HEK293T (cell line): ENCODE measurements at regions not wholly inside any gene's neighbourhood (a gene's known extent, or its start where the extent isn't known, plus 50 kb on each side); places are given as distances from the start of the nearest gene placed in this dataset.

Source experiments
- CTBP1 ChIP-seq: fragments of 450-650 bp; IDR thresholded peaks from 2 replicates; pipeline ENCODE4 v1.6.1; 2016; ENCODE audit warnings: borderline replicate concordance
- ELF4 ChIP-seq: fragments of 450-650 bp; IDR thresholded peaks from 2 replicates; pipeline ENCODE4 v1.6.1; 2017; ENCODE audit warnings: antibody characterized with exemption
- FOXA1 ChIP-seq: fragments of 450-650 bp; IDR thresholded peaks from 2 replicates; pipeline ENCODE4 v1.6.1; 2016; ENCODE audit warnings: mild to moderate bottlenecking
- FOXM1 ChIP-seq: fragments of 450-650 bp; IDR thresholded peaks from 2 replicates; pipeline ENCODE4 v1.6.1; 2017; ENCODE audit warnings: mild to moderate bottlenecking, borderline replicate concordance
- HDGF ChIP-seq: fragments of 450-650 bp; IDR thresholded peaks from 2 replicates; pipeline ENCODE4 v1.6.1; 2017; ENCODE audit warnings: antibody characterized with exemption, borderline replicate concordance
- L3MBTL2 ChIP-seq: fragments of 450-650 bp; conservative IDR thresholded peaks from 2 replicates; pipeline ENCODE4 v1.6.1; 2016; ENCODE audit warnings: mild to moderate bottlenecking
- NFRKB ChIP-seq: fragments of 450-650 bp; IDR thresholded peaks from 2 replicates; pipeline ENCODE4 v1.6.1; 2016; ENCODE audit warnings: mild to moderate bottlenecking, moderate library complexity
- SP1 ChIP-seq: fragments of 450-650 bp; IDR thresholded peaks from 2 replicates; pipeline ENCODE4 v1.6.1; 2017
- SUZ12 ChIP-seq: fragments of 450-650 bp; IDR thresholded peaks from 2 replicates; pipeline ENCODE4 v1.6.1; 2016; ENCODE audit warnings: mild to moderate bottlenecking
- TARDBP ChIP-seq: fragments of 450-650 bp; IDR thresholded peaks from 2 replicates; pipeline ENCODE4 v1.6.1; 2016
- ZNF384 ChIP-seq: fragments of 450-650 bp; IDR thresholded peaks from 2 replicates; pipeline ENCODE4 v1.6.1; 2016

GRCh38 chr4:114287079-114287696, 307.7 kb upstream of the ARSJ start:
- no peak for TF ChIP-seq SP1
- TF ChIP-seq FOXA1, result no peak
- TF ChIP-seq TARDBP, result no peak
- TF ChIP-seq NFRKB, result no peak
- no peak for TF ChIP-seq SUZ12
- TF ChIP-seq ZNF384, result no peak
- TF ChIP-seq L3MBTL2, result no peak
- TF ChIP-seq FOXM1, result no peak
- no peak for TF ChIP-seq ELF4
- TF ChIP-seq HDGF, result no peak
- no peak for TF ChIP-seq CTBP1
